DOHH2 (cell line): ENCODE measurements at regions not wholly inside any gene's neighbourhood (a gene's known extent, or its start where the extent isn't known, plus 50 kb on each side); places are given as distances from the start of the nearest gene placed in this dataset.

Experiments
- H3F3A ChIP-seq: fragments of 200-600 bp; sonication (generic), shearing (Covaris generic); 2 replicates; pipeline ENCODE4 v1.6.0; 2016; ENCODE audit warnings: antibody characterized with exemption, mild to moderate bottlenecking; ENCODE audit not compliant: control insufficient read depth, insufficient read depth
- H3K27ac ChIP-seq: fragments of 200-600 bp; sonication (generic); 2 replicates; pipeline ENCODE4 v1.5.1; 2014; ENCODE audit warnings: low read depth, mild to moderate bottlenecking, low read length, moderate library complexity
- H3K27me3 ChIP-seq: fragments of 200-600 bp; sonication (generic); 2 replicates; pipeline ENCODE4 v1.6.1; 2014; ENCODE audit warnings: mild to moderate bottlenecking, low read length, mixed read lengths; ENCODE audit not compliant: control insufficient read depth
- H3K36me3 ChIP-seq: fragments of 200-600 bp; sonication (generic); 2 replicates; pipeline ENCODE4 v1.6.1; 2014; ENCODE audit warnings: mild to moderate bottlenecking, low read length, moderate library complexity, mixed read lengths; ENCODE audit not compliant: control insufficient read depth
- H3K4me1 ChIP-seq: fragments of 200-600 bp; sonication (generic); 2 replicates; pipeline ENCODE4 v1.6.1; 2014; ENCODE audit warnings: mild to moderate bottlenecking, low read length, mixed read lengths; ENCODE audit not compliant: control insufficient read depth
- H3K4me2 ChIP-seq: fragments of 200-600 bp; sonication (generic); 2 replicates; pipeline ENCODE4 v1.6.0; 2014; ENCODE audit warnings: mild to moderate bottlenecking, low read length, moderate library complexity
- H3K4me3 ChIP-seq: fragments of 200-600 bp; sonication (generic); 2 replicates; pipeline ENCODE4 v1.5.1; 2014; ENCODE audit warnings: mild to moderate bottlenecking, low read length, mixed read lengths
- H3K79me2 ChIP-seq: fragments of 200-600 bp; sonication (generic); 2 replicates; pipeline ENCODE4 v1.6.1; 2014; ENCODE audit warnings: mild to moderate bottlenecking, low read length, mixed read lengths; ENCODE audit not compliant: control insufficient read depth
- H3K9me2 ChIP-seq: fragments of 200-600 bp; sonication (generic); replicated peaks from 2 replicates; pipeline ENCODE4 v1.6.1; 2014; ENCODE audit warnings: mild to moderate bottlenecking, low read length, mixed read lengths; ENCODE audit not compliant: control insufficient read depth
- H3K9me3 ChIP-seq: fragments of 200-600 bp; sonication (generic); 2 replicates; pipeline ENCODE4 v1.6.1; 2014; ENCODE audit warnings: antibody characterized with exemption, low read length, mixed read lengths; ENCODE audit not compliant: control insufficient read depth, insufficient read depth
- H4K20me1 ChIP-seq: fragments of 200-600 bp; sonication (generic); 2 replicates; pipeline ENCODE4 v1.6.0; 2014; ENCODE audit warnings: low read depth, mild to moderate bottlenecking, antibody characterized with exemption, low read length, moderate library complexity; ENCODE audit not compliant: control insufficient read depth, insufficient read depth
- CTCF ChIP-seq: fragments of 200-600 bp; sonication (generic); IDR thresholded peaks from one replicate; pipeline ENCODE4 v1.5.1; 2014; ENCODE audit warnings: antibody characterized with exemption, mild to moderate bottlenecking, low read depth, low read length; ENCODE audit not compliant: poor library complexity, severe bottlenecking
- EZH2phosphoT487 ChIP-seq: fragments of 200-600 bp; sonication (generic); IDR thresholded peaks from 2 replicates; pipeline ENCODE4 v1.6.1; 2017; ENCODE audit warnings: borderline replicate concordance, mild to moderate bottlenecking, antibody characterized with exemption, low read length, moderate library complexity, mixed read lengths

- Histone ChIP-seq H3K9me2 (no peaks in the 10 kb centered on the region), H3K4me1 (no peaks in the 10 kb centered on the region), H3K79me2 (no peaks in the 10 kb centered on the region), H3K9me3 (no peaks in the 10 kb centered on the region), H3K4me2 (no peak overlapping the region), H4K20me1 (no peaks in the 10 kb centered on the region), H3K27me3 (no peaks in the 10 kb centered on the region), H3K4me3 (no peak overlapping the region), H3K36me3 (no peaks in the 10 kb centered on the region), H3K27ac (no peak overlapping the region), H3F3A (no peaks in the 10 kb centered on the region)
- TF ChIP-seq EZH2phosphoT487 = no peak
- TF ChIP-seq CTCF = no peak
These were observed 339.6 kb downstream of the CYRIA start for GRCh38 chr2:16325976-16326510.

DNA sequence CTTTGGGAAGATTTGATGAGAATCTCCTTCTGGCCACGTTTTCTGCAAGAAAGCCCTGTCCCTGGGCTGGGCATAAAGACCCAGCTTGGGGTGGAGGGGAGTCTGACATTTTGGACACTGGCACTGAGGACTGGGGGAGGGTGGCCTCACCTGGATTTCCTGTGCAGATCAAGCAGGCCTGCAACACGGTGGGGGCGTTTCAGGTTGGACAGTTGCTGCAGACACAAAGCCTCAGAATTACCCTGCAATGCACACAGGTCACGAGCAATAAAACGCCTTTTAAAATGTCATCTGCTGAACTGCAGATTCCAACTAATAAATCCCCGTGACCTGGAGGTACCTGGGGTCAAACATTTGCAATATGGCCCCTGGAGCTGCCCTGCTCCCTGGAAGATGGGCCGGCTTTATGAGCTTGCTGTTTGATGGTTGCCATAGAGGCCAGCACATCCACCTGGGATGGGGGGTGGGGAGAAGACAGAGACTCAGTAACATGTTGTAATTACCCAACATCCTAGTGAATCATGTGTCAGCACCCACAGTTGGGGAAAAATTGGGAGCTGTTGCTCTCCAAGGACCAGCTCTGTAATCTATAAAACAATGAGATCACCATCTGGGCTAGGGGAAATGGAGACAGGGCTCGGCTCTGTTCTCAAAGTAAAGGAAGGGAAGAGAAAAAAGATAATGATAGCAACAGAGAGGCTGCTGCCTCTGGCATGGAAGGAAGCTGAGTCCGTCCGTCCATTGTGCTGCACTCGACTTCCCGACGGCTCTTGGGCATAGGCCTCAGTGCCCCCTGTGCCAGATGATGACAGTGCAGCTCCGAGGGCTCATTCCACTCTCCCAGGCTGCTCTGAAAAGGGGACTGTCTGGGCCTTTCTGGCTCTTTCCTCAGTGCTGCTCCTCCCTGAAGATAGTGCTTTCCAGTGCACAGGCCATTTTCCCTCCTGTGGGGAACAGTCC lies 340.3 kb downstream of the CYRIA start:
- Histone ChIP-seq H3K36me3 (no peaks in the 10 kb centered on the region), H3K4me3 (no peak overlapping the region), H3K9me2 (no peaks in the 10 kb centered on the region), H3F3A (no peaks in the 10 kb centered on the region), H4K20me1 (no peaks in the 10 kb centered on the region), H3K79me2 (no peaks in the 10 kb centered on the region), H3K4me1 (no peaks in the 10 kb centered on the region), H3K4me2 (no peak overlapping the region), H3K9me3 (no peaks in the 10 kb centered on the region), H3K27me3 (no peaks in the 10 kb centered on the region), H3K27ac (no peak overlapping the region)
- TF ChIP-seq CTCF (no peak), EZH2phosphoT487 (no peak)

DNA sequence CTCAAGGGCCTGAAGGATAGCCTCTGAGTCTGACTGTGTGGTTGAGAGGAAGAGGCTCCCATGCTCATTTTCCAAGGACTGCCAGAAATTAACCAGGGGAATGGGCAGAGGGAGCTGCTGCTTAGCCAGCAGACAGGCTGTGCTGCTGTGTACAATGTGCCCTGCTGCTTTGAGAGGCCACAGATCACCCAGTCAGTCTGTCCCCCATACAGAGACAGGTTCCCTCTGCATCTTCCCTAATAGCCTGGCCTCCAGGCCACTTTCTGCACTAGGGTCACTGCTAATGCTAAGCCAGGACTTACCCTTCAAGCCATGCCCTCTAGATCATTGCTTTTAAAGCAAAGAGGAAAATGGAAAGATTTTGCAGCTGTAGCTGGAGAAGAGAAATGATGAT lies 341.1 kb downstream of the CYRIA start:
- no peak overlapping the region for H3K4me3 ChIP-seq
- no peak overlapping the region for H3K27ac ChIP-seq
- no peak overlapping the region for H3K4me2 ChIP-seq
- H4K20me1 ChIP-seq = no peaks in the 10 kb centered on the region
- H3K79me2 ChIP-seq = no peaks in the 10 kb centered on the region
- H3K4me1 ChIP-seq = no peaks in the 10 kb centered on the region
- no peaks in the 10 kb centered on the region for H3K9me3 ChIP-seq
- no peaks in the 10 kb centered on the region for H3K9me2 ChIP-seq
- no peaks in the 10 kb centered on the region for H3K36me3 ChIP-seq
- no peak for TF ChIP-seq EZH2phosphoT487
- TF ChIP-seq CTCF = no peak
- no peaks in the 10 kb centered on the region for H3K27me3 ChIP-seq
- H3F3A ChIP-seq = no peaks in the 10 kb centered on the region
